Duodenal mucosa (tissue), 2 donors: ENCODE measurements at regions not wholly inside any gene's neighbourhood (a gene's known extent, or its start where the extent isn't known, plus 50 kb on each side); places are given as distances from the start of the nearest gene placed in this dataset.

ENCODE experiments used
- H3K27ac ChIP-seq: one replicate; pipeline ENCODE4 v1.7.0; 2013; ENCODE audit warnings: low read depth, low read length
- H3K27me3 ChIP-seq, 2 donors: one replicate each; pipeline ENCODE4 v1.7.0; 2013; ENCODE audit warnings: low read length in 2 of 2, control low read depth in 1 of 2; ENCODE audit not compliant: insufficient read depth in 2 of 2, control insufficient read depth in 1 of 2
- H3K36me3 ChIP-seq, 2 donors: one replicate each; pipeline ENCODE4 v1.7.0; 2013; ENCODE audit warnings: low read length in 2 of 2, control low read depth in 1 of 2; ENCODE audit not compliant: insufficient read depth in 2 of 2, control insufficient read depth in 1 of 2
- H3K4me1 ChIP-seq, 2 donors: one replicate each; pipeline ENCODE4 v1.7.0; 2013; ENCODE audit warnings: low read length in 2 of 2, control low read depth in 1 of 2; ENCODE audit not compliant: insufficient read depth in 2 of 2, control insufficient read depth in 1 of 2
- H3K4me3 ChIP-seq, 2 donors: one replicate each; pipeline ENCODE4 v1.7.0; 2013; ENCODE audit warnings: low read length in 2 of 2, low read depth in 1 of 2
- H3K9ac ChIP-seq, 2 donors: one replicate each; pipeline ENCODE4 v1.7.0; 2013; ENCODE audit warnings: low read length in 2 of 2, low read depth in 1 of 2
- H3K9me3 ChIP-seq, 2 donors: one replicate each; pipeline ENCODE4 v1.7.0; 2013; ENCODE audit warnings: low read length in 2 of 2, control low read depth in 1 of 2; ENCODE audit not compliant: control insufficient read depth in 1 of 2

GRCh38 chr13:66128692-66129269 is 1101.4 kb downstream of the PCDH9 start:
- H3K9me3 ChIP-seq, result peaks cover 0 to 7% of the 10 kb centered on the region in 2 donors
- H3K4me3 ChIP-seq, result no peak overlapping the region
- no peaks in the 10 kb centered on the region for H3K4me1 ChIP-seq
- H3K27ac ChIP-seq, result no peak overlapping the region
- H3K27me3 ChIP-seq, result no peaks in the 10 kb centered on the region
- H3K36me3 ChIP-seq, result no peaks in the 10 kb centered on the region
- no peak overlapping the region for H3K9ac ChIP-seq

GRCh38 chr13:66128201-66128600 is 1101.9 kb downstream of the PCDH9 start:
- Histone ChIP-seq H3K9ac (no peak overlapping the region), H3K4me1 (no peaks in the 10 kb centered on the region), H3K36me3 (no peaks in the 10 kb centered on the region), H3K4me3 (no peak overlapping the region), H3K9me3 (peaks cover 0 to 7% of the 10 kb centered on the region in 2 donors), H3K27ac (no peak overlapping the region), H3K27me3 (no peaks in the 10 kb centered on the region)

GRCh38 chr13:66117563-66117962 is 1112.6 kb downstream of the PCDH9 start:
- Histone ChIP-seq H3K27me3 (no peaks in the 10 kb centered on the region), H3K9ac (no peak overlapping the region), H3K4me3 (no peak overlapping the region), H3K4me1 (no peaks in the 10 kb centered on the region), H3K36me3 (no peaks in the 10 kb centered on the region), H3K9me3 (no peaks in the 10 kb centered on the region), H3K27ac (no peak overlapping the region)

- no peaks in the 10 kb centered on the region for H3K4me1 ChIP-seq
- no peak overlapping the region for H3K27ac ChIP-seq
- H3K4me3 ChIP-seq, result no peak overlapping the region
Observed at GRCh38 chr13:66113882-66114526, 1116.1 kb downstream of the PCDH9 start.

GRCh38 chr13:66111628-66112027 is 1118.5 kb downstream of the PCDH9 start:
- Histone ChIP-seq H3K27ac (no peak overlapping the region), H3K4me1 (no peaks in the 10 kb centered on the region), H3K9ac (no peak overlapping the region), H3K27me3 (no peaks in the 10 kb centered on the region), H3K9me3 (no peaks in the 10 kb centered on the region), H3K4me3 (no peak overlapping the region), H3K36me3 (no peaks in the 10 kb centered on the region)

More at GRCh38 chr13:66113882-66114526, 1116.1 kb downstream of the PCDH9 start:
- Histone ChIP-seq H3K9me3 (no peaks in the 10 kb centered on the region), H3K27me3 (no peaks in the 10 kb centered on the region), H3K36me3 (no peaks in the 10 kb centered on the region), H3K9ac (no peak overlapping the region)

- Histone ChIP-seq H3K9me3 (no peaks in the 10 kb centered on the region), H3K27ac (no peak overlapping the region), H3K4me1 (no peaks in the 10 kb centered on the region), H3K36me3 (no peaks in the 10 kb centered on the region), H3K27me3 (no peaks in the 10 kb centered on the region), H3K4me3 (no peak overlapping the region), H3K9ac (no peak overlapping the region)
Observed at GRCh38 chr13:66106246-66106645, 1123.9 kb downstream of the PCDH9 start.

- Histone ChIP-seq H3K4me3 (no peak overlapping the region), H3K9me3 (no peaks in the 10 kb centered on the region), H3K36me3 (no peaks in the 10 kb centered on the region), H3K27ac (no peak overlapping the region), H3K27me3 (no peaks in the 10 kb centered on the region), H3K4me1 (no peaks in the 10 kb centered on the region), H3K9ac (no peak overlapping the region)
Observed at GRCh38 chr13:66102864-66103263, 1127.3 kb downstream of the PCDH9 start.

GRCh38 chr13:66099825-66100224 is 1130.3 kb downstream of the PCDH9 start:
- Histone ChIP-seq H3K4me1 (no peaks in the 10 kb centered on the region), H3K36me3 (no peaks in the 10 kb centered on the region), H3K4me3 (no peak overlapping the region), H3K9me3 (no peaks in the 10 kb centered on the region), H3K27ac (no peak overlapping the region), H3K9ac (no peak overlapping the region), H3K27me3 (no peaks in the 10 kb centered on the region)

GRCh38 chr13:66098931-66099628 is 1131.1 kb downstream of the PCDH9 start:
- Histone ChIP-seq H3K36me3 (no peaks in the 10 kb centered on the region), H3K27ac (no peak overlapping the region), H3K27me3 (no peaks in the 10 kb centered on the region), H3K4me1 (no peaks in the 10 kb centered on the region), H3K9me3 (no peaks in the 10 kb centered on the region), H3K9ac (no peak overlapping the region), H3K4me3 (no peak overlapping the region)

GRCh38 chr13:66089711-66090110 is 1140.4 kb downstream of the PCDH9 start:
- H3K9ac ChIP-seq, result no peak overlapping the region
- H3K27ac ChIP-seq, result no peak overlapping the region
- no peaks in the 10 kb centered on the region for H3K36me3 ChIP-seq
- no peaks in the 10 kb centered on the region for H3K27me3 ChIP-seq
- H3K4me1 ChIP-seq, result no peaks in the 10 kb centered on the region
- H3K4me3 ChIP-seq, result no peak overlapping the region
- H3K9me3 ChIP-seq, result peaks cover 5 to 6% of the 10 kb centered on the region in 2 donors
